ENCODE measurements at regions not wholly inside any gene's neighbourhood (a gene's known extent, or its start where the extent isn't known, plus 50 kb on each side); places are given as distances from the start of the nearest gene placed in this dataset.
"Not testable (repeated sequence)": the region's sequence is repeated elsewhere in the genome, so short reads cannot be mapped to it uniquely, and the experiment has no call there.

DNA sequence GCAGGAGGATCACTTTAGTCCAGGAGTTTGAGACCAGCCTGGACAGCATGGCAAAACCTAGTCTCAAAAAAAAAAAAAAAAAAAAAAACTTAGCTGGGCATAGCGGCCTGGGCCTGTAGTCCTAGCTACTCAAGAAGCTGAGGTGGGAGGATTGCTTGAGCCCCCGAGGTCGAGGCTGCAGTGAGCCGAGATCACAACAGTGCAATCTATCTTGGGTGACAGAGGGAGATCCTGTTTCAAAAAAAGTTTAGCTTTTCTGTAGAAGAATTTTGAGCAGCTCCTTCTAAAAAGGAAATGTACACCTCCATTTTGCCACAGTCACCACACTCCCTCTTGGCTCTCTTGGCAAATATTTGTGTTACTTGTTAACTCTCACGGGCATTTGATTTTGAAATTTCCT lies 505.8 kb downstream of the DOK5 start:
- in situ Hi-C loops (cut with MboI; ENCODE audit: low pct_unique_long_range_greater_than_20kb, low sequenced_read_pairs), result no loop called here
- no peak for DNase-seq

DNA sequence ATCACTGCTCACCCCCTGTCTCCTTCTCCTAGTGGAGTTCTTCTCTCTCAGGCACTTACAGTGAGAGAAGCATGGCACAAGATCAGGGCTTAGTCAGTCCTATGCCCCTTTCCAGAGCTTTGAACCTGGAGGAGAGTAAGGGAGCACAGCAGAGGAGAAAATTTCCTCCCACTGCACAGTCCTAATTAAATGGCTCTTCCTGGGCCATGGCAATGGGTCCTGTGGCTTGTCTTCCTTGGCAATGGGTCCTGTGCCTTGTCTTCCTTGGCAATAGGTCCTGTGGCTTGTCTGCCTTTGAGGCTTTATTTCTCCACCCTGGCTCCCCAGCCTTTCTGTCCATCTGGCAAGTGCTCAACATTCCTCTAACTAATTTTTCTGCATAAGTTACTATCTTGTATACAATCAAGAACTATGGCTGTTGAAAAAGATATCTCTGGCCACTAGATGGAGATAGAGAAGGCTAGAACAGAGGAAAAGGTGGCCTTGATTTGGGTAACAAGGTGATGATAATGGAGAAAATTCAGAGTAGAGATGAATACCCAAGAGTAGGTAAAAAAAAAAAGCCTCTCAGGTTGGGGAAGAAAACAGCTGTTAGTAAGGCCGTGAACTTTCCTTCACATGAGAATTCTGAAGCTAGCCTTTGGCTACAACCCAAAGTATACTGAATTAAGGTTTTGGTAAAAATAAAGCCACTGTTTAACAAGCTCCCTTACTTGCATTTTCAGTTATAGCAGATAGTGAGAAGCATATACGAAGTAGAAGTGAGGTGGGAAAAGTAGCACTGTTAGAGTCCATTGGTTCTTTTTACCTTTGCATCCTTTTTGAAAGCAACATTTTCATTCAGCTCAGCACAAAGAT lies 504.9 kb downstream of the DOK5 start:
- in situ Hi-C loops (cut with MboI; ENCODE audit: low pct_unique_long_range_greater_than_20kb, low sequenced_read_pairs), result no loop called here

DNA sequence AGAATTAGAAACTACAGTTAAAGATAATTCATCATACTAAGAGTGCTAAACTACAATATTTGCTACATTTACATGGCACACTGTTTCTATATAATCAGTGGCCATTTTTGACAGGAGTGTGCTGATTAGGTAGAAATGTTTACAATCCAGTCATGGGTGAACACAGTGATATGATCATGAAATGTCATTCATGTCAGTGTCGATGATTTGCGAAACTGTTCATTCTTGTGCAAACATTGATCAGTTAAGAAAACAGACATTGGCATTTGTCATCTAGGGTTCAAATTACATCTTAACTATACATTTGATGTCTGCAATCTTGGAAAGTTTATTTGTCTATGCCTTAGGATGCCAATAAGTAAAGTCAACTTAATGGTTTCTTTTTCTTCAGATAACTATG lies 474.9 kb downstream of the DOK5 start:
- in situ Hi-C loops (cut with MboI; ENCODE audit: low pct_unique_long_range_greater_than_20kb, low sequenced_read_pairs), result no loop called here
- DNase-seq, result no peak

More for the DNA sequence above, 504.9 kb downstream of the DOK5 start:
- peak; percentile 11 for DNase-seq

DNA sequence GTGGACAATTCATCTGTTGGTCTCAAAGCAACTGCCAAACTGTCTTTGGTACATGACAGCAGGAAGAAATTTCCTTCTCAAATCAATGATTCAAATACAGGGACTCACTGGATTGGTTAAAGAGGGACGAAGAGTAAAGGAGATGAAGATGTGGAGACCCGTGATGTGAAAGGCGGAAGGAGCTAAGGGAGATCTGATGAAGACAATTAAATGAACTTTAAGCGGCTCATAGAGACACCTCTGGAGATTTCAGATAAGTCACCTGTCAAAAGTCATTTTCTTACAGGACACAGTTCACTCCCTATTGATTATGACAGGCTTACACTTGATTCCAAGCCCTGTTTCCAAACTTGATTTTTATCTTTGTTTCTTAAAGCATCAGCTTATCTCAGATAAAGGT lies 466.3 kb downstream of the DOK5 start:
- in situ Hi-C loops (cut with MboI; ENCODE audit: low pct_unique_long_range_greater_than_20kb, low sequenced_read_pairs), result no loop called here

DNA sequence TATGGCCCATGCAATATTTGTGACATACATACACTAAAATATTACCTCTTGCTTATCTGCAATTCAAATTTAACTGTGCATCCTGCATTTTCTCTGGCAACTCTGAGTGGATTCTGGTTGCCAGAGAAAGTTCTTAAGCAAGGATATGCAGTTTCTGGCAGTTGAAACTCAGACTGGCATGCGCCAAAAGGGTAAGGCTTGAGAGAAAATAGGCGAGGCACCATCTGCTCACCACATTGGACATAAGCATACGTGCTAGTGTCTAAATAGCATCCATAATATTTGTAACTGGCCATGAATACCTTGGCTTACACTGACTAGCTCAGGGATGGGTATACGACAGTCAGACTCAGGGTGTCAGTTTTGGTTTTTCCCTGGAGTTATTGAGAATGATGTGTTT lies 465.1 kb downstream of the DOK5 start:
- DNase-seq, result no peak
- in situ Hi-C loops (cut with MboI; ENCODE audit: low pct_unique_long_range_greater_than_20kb, low sequenced_read_pairs), result no loop called here

More for the DNA sequence above, 466.3 kb downstream of the DOK5 start:
- no peak for DNase-seq

DNA sequence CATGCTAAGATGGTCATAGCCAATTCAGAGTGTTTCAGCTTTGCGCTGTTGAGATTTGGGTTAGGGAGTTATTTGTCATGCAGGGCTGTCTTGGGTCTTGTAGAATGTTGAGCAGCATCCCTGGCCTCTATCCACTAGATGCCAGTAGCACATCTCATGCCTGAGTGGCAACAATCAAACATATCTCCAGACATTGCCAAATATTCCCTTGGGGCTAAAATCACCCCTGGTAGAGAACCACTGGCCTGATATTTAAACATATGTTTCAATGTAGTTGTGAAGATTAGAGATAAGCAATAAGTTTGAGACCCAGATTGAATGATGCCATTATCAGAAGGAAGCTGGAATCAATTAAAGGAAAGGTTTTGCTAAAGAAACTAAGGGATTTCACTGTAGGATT lies 463.3 kb downstream of the DOK5 start:
- in situ Hi-C loops (cut with MboI; ENCODE audit: low pct_unique_long_range_greater_than_20kb, low sequenced_read_pairs), result no loop called here
- no peak for DNase-seq

DNA sequence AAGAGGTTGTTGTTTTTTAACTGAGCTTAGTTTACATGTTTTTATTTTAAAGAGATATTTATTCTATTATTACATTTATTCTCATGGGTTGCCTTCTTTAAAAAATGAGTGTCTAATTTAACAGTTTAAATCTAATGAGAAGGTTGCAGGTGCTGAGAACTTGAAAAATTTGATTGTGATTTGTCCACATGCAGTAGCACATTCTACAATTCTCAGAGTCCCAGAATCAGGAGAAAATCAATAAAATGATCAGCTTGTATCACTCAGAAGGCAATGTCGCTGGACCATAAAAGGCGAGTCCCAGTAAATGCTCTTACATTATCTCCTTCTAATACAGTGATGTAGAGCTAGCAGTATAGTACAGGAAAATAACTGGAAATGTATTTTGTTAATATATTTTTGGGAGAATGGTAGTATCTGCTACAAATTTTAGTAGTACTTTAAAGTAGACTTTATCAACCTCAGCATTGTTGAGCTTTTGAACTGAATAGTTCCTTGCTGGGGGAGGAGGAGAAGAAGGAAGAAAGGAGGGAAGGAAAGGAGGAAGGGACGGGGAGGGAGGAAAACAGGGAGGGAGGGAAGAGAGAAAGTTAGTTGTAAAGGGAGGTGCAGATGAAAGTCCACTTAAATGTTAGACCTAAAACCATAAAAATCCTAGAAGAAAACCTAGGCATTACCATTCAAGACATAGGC lies 458.0 kb downstream of the DOK5 start:
- in situ Hi-C loops (cut with MboI; ENCODE audit: low pct_unique_long_range_greater_than_20kb, low sequenced_read_pairs), result no loop called here
- DNase-seq, result no peak

DNA sequence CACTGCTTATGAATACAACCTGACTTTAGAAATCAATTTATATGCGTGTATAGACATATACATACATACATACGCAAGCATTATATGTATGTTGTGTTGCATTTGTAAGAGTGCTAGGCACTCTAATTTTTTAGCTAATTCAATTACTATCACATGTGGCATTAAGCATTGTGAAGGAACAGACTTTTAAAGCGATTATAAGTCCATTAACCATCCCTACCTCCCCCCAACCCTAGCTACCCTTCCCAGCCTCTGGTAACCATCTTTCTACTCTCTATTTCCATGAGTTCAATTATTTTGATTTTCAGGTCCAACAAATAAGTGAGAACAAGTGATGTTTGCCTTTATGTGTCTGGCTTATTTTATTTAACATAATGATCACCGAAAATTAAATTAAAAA lies 453.8 kb downstream of the DOK5 start:
- DNase-seq, result no peak
- in situ Hi-C loops (cut with MboI; ENCODE audit: low pct_unique_long_range_greater_than_20kb, low sequenced_read_pairs), result no loop called here

DNA sequence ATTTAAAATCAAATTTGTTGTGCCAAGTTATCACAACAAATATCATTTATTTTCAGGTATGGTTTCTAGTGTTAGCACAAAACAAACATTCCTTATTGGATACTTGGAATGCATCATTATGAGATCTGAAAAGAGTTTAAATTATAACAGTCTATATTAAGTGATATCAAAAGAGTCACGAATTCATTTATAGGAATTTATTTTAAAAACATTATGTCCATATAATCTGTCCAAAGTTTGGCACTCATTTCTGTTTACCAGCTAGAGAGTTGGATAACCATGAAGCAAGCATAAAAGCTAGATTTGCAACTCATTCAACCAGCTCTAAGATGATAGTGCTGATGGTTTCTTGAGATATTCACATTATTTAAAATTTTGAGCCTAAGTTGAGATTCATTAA lies 453.2 kb downstream of the DOK5 start:
- no peak for DNase-seq
- in situ Hi-C loops (cut with MboI; ENCODE audit: low pct_unique_long_range_greater_than_20kb, low sequenced_read_pairs), result no loop called here

DNA sequence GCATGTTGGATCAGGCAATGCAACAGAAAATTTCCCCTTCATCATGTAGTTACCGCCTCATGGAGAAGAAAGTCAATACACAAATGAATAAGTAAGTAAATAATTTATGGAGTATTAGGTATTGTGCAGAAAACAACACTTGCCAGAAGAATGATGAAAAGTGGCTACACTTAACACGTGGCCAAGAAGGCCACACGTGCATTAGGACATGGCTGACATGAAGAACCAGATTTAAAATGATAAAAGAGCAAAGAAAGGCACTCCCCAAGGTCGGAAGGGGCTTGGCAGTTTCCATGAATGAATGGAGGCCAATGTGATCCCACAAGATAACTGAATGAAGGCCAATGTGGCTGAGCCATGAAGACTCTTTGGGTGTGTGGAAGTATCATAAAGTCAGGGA lies 447.2 kb downstream of the DOK5 start:
- no peak for DNase-seq
- in situ Hi-C loops (cut with MboI; ENCODE audit: low pct_unique_long_range_greater_than_20kb, low sequenced_read_pairs), result no loop called here

DNA sequence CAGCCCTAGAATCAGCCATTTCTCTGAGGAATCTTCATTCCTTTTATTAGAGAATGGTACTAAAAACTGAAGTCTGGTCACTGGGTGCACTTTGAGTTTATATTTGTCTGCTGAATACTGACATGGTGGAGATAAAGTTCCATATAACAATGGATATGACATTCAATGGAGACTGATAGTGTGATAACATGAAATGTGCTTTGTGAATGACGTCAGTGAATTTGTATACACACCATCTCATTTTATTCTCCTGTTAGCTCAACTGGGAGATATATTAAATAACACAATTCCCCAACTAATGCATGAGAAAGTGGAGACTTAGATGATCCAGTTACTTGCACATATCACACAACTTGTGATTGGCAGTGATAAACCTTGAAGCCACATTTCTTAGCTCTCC lies 446.7 kb downstream of the DOK5 start:
- no peak for DNase-seq

DNA sequence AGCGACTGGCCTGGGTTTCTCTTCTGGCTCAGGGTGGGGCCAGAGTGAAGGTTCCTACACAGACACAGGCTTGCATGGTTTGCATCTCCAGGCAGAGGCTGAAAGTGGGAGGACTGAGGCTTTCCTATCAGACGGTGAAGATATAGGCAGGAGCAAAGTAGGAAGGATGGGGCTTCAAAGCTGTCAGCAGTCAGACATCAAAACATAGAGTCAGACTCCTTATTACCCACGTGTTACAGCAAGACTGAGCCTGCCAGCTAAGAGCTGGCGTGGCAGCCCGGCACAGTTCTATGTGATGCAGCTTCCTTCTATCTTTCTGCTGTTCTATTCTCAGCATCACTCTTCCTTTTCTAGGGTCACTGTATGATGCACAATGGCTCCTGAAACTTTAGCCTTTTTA lies 445.1 kb downstream of the DOK5 start:
- DNase-seq, result no peak
- in situ Hi-C loops (cut with MboI; ENCODE audit: low pct_unique_long_range_greater_than_20kb, low sequenced_read_pairs), result no loop called here

More for the DNA sequence above, 446.7 kb downstream of the DOK5 start:
- in situ Hi-C loops (cut with MboI; ENCODE audit: low pct_unique_long_range_greater_than_20kb, low sequenced_read_pairs), result no loop called here

DNA sequence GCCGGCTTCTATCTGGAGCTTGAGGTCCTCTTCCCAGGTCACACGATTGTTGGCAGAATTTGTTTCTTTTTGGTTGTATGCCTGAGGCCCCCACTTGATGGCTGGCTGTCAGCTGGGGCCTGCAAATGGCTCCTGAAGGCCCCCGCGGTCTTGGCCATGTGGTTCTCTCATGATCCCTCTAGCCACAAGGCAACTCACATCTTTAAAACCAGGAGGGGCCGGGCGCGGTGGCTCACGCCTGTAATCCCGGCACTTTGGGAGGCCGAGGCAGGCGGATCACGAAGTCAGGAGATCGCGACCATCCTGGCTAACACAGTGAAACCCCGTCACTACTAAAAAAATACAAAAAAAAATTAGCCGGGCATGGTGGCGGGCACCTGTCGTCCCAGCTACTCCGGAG lies 443.6 kb downstream of the DOK5 start:
- in situ Hi-C loops (cut with MboI; ENCODE audit: low pct_unique_long_range_greater_than_20kb, low sequenced_read_pairs); DNase-seq: not testable (repeated sequence)

DNA sequence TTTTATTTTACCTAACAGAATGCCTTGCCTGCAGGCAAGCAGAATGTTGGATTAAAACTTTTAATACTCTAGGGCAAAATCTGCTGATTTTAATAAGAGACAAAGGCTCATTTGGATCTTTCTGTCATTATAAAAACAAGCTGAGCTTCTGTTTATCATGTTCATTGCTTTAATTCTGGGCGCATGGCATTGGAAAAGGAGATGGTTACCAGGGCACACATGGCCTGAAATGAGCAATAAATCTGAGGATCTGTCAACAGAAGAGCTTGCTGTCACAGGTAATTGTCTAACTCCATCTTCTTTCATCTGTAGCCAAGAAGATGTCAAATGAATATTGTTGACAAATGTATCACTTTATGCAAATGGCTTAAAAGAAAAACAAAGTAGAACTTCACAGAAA lies 439.6 kb downstream of the DOK5 start:
- in situ Hi-C loops (cut with MboI; ENCODE audit: low pct_unique_long_range_greater_than_20kb, low sequenced_read_pairs), result no loop called here
- DNase-seq, result no peak

DNA sequence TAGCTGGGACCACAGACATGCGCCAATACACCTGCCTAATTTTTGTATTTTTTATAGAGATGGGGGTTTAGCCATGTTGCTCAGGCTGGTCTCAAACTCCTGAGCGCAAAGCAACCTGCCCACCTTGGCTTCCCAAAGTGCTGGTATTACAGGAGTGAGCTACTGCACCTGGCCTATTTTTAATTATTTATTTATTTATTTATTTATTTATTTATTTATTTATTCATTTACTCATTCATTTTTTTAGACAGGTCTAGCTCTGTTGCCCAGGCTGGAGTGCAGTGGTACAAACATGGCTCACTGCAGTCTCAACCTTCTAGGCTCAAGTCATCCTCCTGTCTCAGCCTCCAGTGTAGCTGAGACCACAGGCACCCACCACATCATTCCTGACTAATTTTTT lies 434.3 kb downstream of the DOK5 start:
- no peak for DNase-seq
- in situ Hi-C loops (cut with MboI; ENCODE audit: low pct_unique_long_range_greater_than_20kb, low sequenced_read_pairs), result no loop called here

DNA sequence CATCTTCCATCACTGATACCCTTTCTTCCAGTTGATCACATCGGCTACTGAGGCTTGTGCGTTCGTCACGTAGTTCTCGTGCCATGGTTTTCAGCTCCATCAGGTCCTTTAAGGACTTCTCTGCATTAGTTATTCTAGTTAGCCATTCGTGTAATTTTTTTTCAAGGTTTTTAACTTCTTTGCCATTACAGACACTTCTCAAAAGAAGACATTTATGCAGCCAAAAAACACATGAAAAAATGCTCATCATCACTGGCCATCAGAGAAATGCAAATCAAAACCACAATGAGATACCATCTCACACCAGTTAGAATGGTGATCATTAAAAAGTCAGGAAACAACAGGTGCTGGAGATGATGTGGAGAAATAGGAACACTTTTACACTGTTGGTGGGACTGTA lies 430.7 kb downstream of the DOK5 start:
- DNase-seq; in situ Hi-C loops (cut with MboI; ENCODE audit: low pct_unique_long_range_greater_than_20kb, low sequenced_read_pairs): not testable (repeated sequence)

DNA sequence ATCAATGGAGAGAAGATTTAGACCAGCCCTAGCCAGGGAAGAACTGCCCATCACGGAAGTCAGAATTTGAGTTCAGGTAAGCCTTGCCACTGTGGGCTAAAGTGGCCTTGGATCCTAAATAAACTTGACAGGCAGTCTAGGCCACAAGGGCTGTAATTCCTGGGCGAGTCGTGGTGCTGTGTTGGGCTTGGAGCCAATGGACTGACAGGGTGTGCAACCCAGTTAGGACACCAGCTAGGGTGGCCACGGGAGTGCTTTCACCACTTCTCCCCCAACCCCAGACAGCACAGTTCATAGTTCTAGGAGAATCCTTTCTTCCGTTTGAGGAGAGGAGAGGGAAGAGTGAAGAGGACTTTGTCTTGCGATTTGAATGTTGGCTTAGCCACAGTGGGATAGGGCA lies 422.4 kb downstream of the DOK5 start:
- in situ Hi-C loops (cut with MboI; ENCODE audit: low pct_unique_long_range_greater_than_20kb, low sequenced_read_pairs), result no loop called here
- DNase-seq, result no peak

DNA sequence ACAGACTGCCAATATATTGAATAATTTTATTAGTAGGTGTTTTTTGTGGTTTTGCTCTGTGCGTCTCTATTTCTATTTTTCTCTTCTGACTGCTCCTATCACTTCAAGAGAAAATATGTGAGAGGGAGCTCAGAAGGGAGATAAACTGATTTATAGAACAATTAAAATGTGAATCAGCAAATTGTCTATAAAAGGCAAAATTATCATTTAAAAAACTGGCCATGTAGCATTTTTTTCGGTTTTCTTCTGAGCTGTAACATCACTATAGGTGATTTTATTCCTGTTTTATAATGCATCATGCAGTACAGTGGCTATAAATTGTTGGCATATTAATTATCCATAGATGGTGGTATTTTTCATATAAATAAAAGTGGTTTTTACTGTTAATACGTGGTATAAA lies 416.5 kb downstream of the DOK5 start:
- in situ Hi-C loops (cut with MboI; ENCODE audit: low pct_unique_long_range_greater_than_20kb, low sequenced_read_pairs), result no loop called here
- no peak for DNase-seq

DNA sequence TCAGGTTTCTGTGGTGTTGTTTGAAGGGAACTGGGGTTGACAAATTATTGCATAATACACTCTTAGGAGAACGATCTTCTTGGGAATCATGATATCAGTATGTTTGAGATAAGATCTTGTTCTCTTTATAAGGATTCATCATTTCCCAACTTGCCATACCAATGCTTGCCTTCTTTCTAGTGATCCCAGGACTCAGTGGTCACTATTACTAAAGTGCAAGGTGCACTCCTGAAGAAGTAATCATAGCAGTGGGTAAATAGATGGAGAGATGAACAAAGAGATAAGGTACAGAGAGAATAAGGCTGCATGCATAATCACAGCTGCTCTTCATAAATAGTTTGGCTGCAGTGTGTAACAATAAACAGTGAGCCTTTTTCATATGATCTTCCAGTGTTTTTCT lies 404.0 kb downstream of the DOK5 start:
- in situ Hi-C loops (cut with MboI; ENCODE audit: low pct_unique_long_range_greater_than_20kb, low sequenced_read_pairs), result no loop called here
- DNase-seq, result no peak

DNA sequence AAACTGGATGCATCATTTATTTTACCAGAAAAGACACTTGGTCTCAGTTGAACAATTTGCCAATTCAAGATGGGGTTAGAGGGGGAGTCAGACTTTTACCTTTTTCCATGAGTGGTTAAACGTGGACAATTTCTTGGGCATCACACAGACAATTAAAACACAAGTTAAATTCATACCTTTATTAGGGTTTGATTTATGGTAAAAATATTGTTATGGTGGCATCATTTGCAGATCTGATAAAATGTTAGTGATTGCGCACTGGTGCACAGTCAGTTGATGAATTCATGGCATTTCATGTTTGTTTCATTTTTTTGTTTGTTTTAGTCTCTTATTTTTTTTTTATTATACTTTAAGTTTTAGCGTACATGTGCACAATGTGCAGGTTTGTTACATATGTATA lies 399.9 kb downstream of the DOK5 start:
- DNase-seq, result no peak
- in situ Hi-C loops (cut with MboI; ENCODE audit: low pct_unique_long_range_greater_than_20kb, low sequenced_read_pairs), result no loop called here

DNA sequence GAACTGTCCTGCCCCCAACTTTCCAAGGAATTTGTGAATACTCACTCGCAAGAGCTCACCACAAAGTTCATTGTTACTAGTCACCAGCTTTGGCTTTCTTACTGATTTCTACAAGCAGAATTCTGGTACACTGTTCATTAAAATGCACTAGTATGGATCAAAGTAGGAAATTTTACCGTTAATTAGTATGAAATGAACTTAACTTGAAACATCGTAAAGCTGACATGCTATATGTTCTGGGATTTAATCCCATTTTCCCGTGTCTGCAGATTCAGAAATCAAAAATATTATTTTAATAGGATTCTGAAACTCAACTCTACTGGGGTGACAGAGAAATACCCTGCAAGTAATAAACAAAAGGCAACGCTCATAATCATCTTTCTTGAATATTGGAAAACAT lies 399.3 kb downstream of the DOK5 start:
- no peak for DNase-seq
- in situ Hi-C loops (cut with MboI; ENCODE audit: low pct_unique_long_range_greater_than_20kb, low sequenced_read_pairs), result no loop called here

Measured in KBM-7 (cell line).